CD4-positive, alpha-beta T cell treated with Interleukin-1 beta for 1 hour (primary cell): ENCODE measurements at regions not wholly inside any gene's neighbourhood (a gene's known extent, or its start where the extent isn't known, plus 50 kb on each side); places are given as distances from the start of the nearest gene placed in this dataset.
"Not testable (repeated sequence)": the region's sequence is repeated elsewhere in the genome, so short reads cannot be mapped to it uniquely, and the experiment has no call there.

Source experiments
- DNase-seq, 2 donors: peaks; one replicate each; pipeline ENCODE4 v3.0.0-alpha.2; 2020 to 2022

DNA sequence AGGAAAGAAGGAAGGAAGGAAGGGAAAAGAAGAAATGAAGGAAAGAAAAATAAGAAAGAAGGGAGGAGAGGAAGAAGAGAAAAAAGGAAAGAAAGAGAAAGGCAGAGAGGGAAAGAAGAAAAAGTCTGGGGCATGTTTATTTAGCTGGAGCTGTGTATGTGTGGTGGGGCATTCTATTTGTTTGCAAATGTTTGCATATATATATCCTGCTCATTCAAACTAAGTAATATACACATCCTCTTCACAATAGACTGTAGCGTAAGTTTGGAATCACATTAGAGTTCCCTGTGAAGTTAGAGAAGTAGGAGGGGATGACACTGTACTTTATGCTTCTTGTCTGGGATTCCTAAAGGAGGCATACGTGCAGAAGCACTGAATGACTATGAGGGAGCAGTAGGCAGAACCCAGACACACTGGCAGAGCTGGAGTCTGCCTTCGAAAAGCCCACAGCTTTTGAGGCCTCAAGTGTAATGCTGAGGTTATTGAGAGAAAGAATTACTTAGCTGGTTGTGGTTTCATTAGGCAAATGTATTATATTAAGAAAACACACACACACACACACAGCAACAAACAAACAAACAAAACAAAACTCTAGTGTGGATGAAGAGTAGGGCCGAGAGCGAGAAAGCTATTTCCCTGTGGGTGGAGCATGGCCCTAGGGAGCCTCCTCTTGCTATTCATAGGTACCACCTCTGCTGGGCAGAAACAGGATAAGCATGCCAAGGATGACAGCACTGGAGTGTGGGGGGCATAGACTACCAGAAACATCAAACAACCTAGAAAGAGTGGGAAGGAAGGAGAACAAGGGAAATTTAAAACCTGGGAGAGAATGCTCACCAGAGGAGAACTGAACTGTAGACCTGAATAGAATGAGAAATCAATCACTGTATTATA lies 905.1 kb upstream of the NXPH2 start:
- DNase-seq, result no peak

DNA sequence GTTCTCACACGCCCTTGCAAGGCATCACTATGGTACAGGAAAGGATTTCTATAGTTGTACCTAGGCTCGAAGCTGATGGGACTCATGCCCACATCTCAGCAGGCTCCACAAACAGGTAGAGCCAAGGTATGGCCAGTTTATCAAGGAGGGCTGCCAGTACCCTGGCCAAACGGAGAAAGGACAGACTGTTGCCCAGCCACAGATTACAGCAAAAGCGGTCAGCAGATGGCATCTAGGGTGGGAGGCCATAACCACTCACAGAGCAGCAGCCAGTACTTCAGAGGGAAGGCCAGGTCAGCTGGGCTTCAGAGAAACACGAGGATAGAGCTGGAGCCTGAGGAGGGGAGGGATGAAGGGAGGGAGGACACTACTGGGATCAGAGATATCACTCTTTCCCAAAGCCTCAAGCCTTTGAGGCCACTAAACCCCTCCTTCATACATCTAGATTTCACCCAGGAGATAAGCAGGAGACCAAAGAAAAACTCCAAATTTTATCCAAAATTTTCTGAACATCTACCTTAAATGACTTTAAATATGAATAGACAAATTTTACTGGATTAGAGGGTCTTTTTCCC lies 904.2 kb upstream of the NXPH2 start:
- no peak for DNase-seq

DNA sequence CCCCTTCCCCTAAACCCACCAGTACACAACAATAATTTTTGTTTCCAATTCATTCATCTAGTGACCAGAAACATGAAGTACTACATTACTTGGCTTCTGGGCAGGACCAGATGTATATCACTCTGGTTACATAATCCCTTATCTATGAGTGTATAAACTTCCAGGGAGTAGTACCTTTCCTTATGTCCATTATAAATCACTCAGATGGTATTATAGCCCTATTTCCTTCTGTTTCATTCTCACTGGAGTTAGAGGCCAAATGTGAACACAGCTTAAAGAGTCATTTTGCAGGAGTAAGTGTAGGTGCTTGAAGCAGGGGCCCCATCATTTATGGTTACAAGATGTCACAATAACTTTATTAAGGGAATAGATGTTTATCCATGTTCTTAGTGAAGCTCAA lies 894.4 kb upstream of the NXPH2 start:
- no peak for DNase-seq

DNA sequence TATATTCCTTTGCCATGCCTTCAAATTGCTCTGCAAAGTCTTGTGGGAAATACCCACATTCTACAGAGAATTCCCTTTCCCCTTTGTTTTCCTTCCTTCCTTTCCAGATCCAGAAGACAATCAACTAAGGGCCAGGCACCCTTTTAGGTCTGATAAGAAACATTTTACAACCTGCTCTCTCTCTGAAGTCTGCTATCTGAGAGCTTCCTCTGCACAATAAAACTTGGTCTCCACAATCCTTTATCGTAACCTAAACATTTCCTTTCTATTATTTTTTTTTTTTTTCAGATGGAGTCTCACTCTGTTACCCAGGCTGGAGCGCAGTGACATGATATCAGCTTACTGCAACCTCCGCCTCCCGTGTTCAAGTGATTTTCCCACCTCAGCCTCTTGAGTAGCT lies 893.3 kb upstream of the NXPH2 start:
- DNase-seq, result not testable (repeated sequence)

DNA sequence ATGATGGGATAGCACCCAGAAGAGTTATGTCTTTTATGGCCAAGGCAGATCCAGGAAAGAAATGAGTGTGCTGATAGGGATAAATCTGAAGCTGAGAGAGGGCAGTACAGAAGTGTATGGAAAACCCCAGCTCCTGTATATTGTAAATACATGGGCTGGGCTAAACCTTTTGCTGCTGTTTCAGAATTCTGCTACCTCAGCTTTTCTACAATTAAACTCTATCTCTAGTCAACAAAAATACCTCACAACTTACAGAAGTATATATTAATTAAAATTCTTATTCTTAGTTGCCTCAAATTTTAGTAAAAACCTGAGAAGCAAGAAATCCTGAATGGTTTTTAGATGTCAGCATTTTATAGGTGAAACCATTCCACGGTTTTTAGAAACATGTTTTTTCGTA lies 889.5 kb upstream of the NXPH2 start:
- DNase-seq, result no peak

DNA sequence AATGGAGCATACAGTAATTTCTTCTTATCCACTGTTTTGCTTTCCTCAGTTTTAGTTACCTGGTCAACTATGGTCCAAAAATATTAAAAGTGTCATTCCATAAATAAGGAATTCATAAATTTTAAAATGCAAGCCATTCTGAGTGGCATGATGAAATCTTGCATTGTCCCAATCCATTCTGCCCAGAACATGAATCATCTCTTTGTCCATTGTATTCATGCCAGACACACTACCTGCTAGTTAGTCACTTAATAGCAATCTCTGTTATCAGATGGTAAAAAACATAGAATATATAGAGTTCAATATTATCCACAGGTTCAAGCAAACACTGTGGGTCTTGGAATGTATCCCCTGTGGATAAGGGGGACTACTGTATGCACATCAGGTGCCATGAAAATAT lies 872.2 kb upstream of the NXPH2 start:
- no peak for DNase-seq

DNA sequence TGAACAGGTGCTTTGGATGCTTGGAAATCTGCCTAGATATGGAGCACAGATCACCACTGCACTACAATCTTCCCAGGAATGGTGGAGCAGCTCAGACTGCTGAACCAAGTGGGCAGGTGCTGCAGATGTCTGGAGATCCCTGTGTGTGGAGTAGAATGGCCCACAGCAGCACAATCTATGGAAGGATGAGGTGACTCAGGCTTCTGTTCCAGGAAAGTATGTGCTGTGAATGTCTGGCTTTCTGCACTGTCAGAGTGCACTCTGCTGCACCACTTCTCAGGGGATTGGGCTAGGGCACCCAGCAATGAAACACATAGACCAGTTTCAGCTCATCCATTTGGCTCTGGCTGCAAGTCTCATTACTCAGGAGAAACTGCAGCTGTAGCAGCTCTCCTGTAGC lies 865.4 kb upstream of the NXPH2 start:
- DNase-seq, result no peak

DNA sequence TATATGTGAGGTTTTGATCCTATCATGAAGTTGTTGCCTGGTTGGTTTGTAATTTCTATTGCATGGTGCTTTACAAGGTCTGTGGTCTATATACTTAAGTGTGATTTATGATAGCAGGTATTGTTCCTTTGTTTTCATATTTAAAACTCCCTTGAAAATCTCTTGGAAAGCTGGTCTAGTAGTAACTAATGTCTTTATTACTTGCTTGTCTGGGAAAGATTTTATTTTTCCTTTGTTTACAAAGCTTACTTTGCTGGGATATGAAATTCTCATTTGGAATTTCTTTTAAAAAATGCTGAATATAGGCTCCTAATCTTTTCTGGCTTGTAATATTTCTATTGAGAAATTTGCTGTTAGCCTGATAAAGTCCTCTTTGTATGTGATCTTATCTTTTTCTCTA lies 862.9 kb upstream of the NXPH2 start:
- DNase-seq, result no peak

DNA sequence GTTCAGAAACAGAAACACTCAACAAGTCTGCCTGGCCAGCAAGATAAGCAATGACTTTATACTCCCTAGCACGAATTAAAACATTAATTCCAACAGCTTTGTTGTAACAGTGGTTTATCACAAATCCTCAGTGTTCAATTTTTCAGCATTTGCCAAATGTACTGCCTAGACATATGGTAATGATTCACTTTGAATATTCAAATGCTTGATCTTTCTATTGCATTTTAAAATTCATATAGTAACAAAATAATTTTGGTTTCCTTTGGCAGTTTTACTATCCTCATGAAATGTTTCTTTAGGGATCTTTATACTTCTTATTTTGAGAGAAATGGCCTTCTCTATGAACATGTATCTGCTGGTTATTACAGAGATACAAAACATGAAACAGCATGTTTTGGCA lies 851.8 kb upstream of the NXPH2 start:
- no peak for DNase-seq

DNA sequence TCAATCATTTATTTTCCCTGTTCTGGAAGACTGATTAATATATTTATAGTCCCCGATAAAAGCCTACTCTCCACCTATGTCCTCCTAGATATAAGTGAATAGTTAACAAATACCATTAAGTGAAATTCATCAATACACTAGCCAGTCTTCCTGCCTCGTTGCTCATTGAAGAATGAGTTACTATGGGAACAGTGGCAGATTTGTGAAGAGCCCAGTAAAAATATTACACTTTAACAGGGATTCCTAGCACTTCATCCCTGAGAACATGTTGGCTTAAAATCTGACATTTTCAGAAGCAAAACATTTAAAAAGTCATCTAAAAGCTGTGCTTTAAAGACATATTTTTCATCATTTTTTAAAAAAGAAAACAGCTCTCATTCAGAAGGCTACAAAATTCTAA lies 848.7 kb upstream of the NXPH2 start:
- no peak for DNase-seq

DNA sequence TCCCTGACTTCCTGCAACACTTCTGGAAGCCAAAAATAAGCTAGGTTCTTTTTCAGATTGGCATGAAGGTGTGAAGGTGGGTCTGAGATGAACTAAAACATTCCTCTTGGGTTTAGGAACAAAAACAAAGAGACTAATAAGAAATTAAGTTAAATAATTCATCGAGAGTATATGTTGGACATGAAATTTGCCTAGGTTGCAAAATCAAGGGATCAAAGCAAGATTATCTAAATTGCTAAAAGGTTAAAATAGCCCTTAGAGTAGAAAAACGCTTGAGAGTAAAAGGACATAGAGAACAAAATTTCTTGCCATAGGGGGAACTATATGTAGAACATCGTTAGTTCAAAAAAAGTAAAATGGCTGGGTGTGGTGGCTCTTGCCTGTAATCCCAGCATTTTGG lies 845.9 kb upstream of the NXPH2 start:
- DNase-seq, result no peak

DNA sequence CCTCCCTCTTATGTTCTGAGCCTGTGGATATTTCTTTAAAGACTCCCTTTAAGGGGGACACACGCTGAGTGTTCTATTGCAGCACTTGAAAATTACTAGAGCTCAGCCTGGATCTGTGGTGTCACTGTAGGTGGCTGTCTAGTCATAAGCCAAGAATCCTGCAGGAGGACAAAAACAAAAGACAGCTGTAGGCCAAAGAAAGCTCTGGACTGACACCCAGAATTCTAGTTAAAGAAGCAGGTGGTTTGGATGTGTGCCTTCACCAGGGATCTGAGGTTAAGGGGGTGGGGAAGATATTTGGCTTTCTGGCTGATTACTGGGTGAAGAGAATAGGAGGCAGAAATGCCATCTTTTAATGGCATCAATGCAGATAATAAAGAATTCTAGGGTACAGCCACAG lies 842.5 kb upstream of the NXPH2 start:
- DNase-seq, result no peak

DNA sequence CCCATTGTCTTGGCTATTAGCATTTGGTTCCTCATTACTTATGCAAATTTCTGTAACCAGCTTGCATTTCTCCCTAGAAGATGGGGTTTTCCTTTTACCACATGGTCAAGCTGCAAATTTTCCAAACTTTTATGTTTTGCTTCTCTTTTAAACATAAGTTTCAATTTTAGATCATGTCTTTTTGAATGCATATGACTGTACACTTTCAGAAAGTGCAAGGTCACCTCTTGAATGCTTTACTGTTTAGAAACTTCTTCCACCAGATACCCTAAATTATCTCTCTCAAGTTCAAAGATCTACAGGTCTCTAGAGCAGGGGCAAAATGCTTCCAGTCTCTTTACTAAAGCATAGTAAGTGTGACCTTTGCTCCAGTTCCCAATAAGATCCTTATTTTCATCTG lies 837.6 kb upstream of the NXPH2 start:
- no peak for DNase-seq

DNA sequence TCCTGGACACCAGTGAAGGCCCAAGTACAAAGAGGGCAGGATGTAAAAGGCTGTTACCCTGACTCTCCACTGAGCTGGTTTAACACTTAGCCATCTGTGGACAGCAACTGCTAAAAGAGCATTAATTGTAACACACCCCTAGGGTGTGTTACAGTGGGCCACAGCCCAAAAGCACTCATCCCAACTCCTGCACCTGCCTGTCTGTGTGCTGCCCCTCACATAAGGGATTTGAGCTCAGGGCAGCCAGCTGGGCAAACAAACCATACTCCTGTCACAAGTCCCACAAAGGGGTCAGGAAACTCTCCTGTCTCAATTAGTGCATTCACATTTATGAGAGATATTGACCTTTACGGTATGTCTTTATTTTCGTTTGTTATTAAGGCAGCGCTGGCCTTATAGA lies 833.1 kb upstream of the NXPH2 start:
- no peak for DNase-seq

DNA sequence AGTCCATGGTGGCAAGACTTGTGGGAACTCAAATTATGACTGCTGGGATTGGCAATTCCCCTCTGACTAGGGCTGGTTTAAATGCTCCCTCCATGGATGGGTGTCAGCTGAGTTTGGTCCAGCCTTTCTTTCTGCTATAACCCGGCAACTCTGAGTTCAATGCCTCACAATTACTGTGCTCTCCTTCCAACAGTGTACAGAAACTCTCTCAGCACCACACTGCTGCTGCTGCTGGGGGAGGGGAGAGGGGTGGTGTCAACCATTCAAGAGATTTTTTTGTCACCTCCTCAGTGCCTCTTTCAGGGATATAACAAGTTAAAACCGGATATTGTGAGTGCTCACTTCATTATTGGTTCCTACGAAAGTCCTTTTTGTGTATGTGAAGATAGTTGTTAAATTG lies 830.3 kb upstream of the NXPH2 start:
- DNase-seq, result no peak

DNA sequence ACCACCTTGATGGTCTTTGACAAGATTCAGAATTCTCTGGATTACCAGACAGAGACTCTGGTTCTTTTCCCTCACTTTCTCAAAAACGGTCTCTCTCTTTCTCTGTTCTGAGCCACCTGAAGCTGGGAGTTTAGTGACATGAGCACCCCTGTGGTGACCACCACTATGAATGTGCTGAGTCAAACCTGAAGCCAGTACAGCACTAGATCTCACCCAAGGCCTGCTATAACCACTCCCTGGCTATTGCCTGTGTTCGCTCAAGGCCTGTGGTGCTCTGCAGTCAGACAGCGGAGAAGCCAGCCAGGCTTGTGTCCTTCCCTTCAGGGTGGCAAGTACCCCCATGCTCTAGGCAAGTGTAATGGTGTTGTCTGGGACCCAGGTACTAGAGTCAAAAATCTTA lies 828.9 kb upstream of the NXPH2 start:
- no peak for DNase-seq

DNA sequence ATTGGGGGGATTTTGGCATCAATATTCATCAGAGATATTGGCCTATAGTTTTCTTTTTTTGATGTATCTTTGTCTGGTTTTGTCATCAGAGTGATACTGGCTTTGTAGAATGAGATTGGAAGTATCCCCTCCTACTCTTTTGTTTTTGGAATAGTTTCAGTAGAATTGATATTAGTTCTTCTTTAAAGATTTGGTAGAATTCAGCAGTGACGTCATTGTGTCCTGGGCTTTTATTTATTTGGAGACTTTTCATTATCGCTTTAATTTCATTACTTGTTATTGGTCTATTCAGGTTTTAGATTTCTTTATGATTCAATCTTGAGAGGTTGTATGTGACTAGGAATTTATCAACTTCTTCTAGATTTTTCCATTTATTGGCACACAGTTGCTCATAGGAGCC lies 825.5 kb upstream of the NXPH2 start:
- no peak for DNase-seq

DNA sequence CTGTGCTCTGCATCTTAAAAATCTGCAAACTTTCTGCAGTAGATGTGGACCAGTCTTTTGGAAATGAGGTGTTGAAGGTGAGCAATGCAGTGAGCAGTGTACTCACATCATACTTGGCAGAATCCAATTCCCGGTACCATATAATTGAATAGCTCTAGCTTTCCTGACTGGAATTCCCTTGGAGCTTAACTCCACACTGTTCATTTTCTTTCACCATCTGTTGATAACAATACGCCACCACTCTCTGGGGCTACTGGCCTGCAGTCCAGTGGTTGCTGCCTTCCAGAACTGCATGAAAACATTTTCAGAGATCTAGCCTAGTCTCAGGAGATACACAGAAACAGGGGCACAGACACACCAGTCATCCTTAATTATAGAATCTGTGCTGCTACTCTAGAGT lies 820.0 kb upstream of the NXPH2 start:
- no peak for DNase-seq

DNA sequence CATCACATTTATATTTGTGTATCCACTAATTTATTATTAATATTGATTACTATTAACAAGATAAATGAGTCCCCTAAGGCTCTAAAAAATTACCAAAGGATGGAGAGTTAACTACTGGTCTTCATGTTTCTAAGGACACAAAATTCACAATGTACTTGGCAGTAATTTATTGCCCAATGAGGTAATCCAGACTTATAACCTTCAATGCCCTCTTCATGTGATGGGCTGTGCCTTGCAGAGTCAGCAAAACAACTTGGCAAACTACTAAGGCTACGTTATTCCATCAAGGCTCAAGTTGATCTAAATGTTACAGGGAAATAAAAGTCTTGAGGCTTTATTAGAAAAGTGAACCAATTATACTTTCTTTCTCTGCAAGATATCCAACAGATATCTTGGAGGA lies 804.9 kb upstream of the NXPH2 start:
- no peak for DNase-seq

DNA sequence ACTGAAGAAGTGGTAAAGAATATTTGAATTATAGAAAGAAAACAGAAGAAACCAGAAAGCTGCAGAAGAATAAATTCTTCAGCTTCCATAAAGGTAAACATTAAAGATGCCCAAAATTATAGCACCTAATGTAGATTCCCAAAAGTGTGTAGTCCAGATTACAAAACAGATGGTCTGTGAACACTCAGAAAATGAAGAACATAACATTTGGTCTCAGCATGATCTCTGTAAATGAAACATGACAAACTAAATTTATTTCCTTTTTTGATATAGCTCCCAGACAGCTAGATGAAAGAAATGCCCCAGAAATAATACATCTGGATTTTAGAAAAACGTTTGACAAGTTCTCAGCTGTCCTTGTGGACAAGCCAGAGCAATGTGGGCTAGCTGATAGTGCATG lies 794.2 kb upstream of the NXPH2 start:
- no peak for DNase-seq

DNA sequence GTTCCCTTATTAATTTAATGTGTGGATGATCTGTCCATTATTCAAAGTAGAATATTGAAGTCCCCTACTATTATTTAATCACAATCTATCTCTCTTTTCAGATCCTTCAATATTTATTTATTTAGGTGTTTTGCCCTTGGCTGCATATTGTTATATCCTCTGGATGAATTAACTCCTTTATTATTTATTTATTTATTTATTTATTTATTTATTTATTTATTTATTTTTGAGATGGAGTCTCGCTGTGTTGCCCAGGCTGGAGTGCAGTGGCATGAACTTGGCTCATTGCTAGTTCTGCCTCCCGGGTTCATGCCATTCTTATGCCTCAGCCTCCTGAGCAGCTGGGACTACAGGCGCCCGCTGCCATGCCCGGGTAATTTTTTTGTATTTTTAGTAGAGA lies 776.6 kb upstream of the NXPH2 start:
- DNase-seq, result no peak

DNA sequence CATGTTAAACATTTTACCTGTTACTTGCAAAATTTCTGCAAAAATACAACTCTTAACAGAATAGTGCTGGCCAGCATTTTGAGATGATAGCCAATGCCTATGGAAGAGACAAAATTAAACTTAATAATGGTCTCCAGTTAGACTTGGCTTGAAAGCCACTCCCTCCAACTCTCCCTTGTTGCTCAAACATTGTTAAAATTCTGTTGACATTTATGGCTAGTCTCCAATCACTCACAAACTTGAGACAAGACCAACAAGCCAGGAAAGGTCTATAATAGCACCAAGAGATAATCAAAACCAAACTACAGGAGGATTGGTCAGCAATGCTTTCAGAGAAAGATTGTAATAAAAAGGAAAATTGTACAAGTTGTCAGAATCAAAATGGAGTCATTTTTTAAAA lies 770.7 kb upstream of the NXPH2 start:
- no peak for DNase-seq

DNA sequence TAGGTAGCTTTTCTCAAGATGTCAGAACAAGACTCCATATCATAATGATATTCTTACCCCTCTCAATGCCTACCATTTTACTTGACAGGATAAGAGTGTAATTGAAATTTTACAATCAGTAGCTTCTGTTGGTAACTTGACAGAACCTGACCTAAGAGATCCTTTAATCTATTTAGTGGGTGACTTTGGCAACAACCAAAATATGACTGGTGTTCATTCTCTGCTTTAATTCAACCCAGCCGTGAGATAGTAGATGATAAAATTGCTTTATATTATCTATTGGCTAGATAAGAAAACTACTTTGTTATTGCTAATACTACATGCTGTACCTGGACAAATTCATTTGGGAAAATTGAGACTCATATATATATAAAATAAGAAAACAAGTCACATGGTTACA lies 770.2 kb upstream of the NXPH2 start:
- DNase-seq, result no peak

DNA sequence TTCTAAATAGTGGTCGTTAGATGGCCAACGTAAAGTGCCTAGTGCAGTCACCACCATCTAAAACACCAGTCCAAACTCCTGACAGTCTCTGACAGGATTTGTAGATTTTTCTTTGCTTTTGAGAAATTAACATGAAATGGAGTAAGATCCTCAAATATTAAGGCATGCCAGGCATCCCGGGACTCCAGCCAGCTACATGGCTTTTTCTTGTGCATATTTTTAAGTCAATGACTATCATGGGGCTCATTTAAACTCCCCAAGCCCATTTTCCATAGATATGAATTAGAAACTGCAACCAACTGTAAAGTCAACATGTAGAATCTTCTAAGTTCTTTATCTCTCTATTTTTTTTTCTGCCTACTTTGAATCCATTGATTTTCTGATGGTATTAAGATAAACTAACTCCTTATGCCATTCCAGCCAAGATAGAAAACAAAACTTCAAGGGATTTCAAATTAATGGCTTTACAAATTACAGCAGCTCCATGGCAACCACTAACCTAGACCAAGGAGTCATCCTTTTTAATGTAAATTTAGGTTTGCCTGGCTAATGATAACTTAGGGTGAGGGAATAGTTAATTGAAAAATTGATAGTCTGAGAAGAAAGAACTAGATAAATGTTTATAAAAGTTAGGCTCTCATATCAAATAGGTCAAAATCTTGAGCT lies 764.1 kb upstream of the NXPH2 start:
- DNase-seq, result no peak
